Epithelial cell of proximal tubule (primary cell): ENCODE measurements at regions not wholly inside any gene's neighbourhood (a gene's known extent, or its start where the extent isn't known, plus 50 kb on each side); places are given as distances from the start of the nearest gene placed in this dataset.
"Not testable (repeated sequence)": the region's sequence is repeated elsewhere in the genome, so short reads cannot be mapped to it uniquely, and the experiment has no call there.

Experiments used
- DNase-seq: peaks from one replicate; pipeline ENCODE4 v3.0.0-alpha.2; 2011; ENCODE audit warnings: low read depth
- H3K4me3 ChIP-seq: 2 replicates; pipeline ENCODE4 v1.5.1; 2011; ENCODE audit warnings: low read depth, mild to moderate bottlenecking, low read length
- TF ChIP-seq, protein P1 (sequence below): conservative IDR thresholded peaks from 2 replicates; pipeline ENCODE4 v1.5.1; 2012; ENCODE audit warnings: low read depth, mild to moderate bottlenecking, low read length

DNA sequence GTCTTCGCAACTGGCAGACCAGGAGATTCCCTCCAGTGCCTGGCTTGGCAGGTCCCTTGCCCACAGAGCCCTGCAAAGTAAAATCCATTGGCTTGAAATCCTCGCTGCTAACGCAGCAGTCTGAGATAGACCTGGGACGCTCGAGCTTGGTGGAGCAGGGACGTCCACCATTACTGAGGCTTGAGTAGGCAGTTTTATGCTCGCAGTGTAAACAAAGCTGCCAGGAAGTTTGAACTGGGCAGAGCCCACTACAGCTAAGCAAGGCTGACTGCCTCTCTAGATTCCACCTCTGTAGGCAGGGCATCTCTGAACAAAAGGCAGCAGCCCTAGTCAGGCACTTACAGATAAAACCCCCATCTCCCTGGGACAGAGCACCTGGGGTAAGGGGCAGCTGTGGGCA, 205.0 kb upstream of the MME start:
- TF ChIP-seq, protein P1, sequence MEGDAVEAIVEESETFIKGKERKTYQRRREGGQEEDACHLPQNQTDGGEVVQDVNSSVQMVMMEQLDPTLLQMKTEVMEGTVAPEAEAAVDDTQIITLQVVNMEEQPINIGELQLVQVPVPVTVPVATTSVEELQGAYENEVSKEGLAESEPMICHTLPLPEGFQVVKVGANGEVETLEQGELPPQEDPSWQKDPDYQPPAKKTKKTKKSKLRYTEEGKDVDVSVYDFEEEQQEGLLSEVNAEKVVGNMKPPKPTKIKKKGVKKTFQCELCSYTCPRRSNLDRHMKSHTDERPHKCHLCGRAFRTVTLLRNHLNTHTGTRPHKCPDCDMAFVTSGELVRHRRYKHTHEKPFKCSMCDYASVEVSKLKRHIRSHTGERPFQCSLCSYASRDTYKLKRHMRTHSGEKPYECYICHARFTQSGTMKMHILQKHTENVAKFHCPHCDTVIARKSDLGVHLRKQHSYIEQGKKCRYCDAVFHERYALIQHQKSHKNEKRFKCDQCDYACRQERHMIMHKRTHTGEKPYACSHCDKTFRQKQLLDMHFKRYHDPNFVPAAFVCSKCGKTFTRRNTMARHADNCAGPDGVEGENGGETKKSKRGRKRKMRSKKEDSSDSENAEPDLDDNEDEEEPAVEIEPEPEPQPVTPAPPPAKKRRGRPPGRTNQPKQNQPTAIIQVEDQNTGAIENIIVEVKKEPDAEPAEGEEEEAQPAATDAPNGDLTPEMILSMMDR, result no peak
- DNase-seq, result no peak

DNA sequence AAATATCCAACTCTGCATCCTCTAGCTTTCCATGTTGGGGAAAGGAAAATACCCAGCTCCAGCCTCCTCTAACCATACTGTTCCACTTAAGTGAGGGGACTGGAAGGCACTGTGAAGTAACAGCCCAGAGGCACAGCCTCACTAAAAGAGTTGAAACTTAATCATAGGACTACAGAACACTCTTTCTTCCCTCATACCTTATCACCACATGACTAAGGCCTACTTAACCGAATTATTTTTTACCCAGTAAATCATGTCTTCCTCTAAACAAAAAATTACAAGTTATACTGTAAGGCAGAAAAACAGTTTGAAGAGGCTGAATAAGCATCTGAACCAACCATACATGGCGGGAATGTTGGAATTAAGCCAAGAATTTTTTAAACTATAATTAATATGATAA, 207.4 kb upstream of the MME start:
- DNase-seq, result no peak
- no peak overlapping the region for H3K4me3 ChIP-seq
- TF ChIP-seq, protein P1, result no peak

More for the DNA sequence above, 205.0 kb upstream of the MME start:
- H3K4me3 ChIP-seq, result no peak overlapping the region

DNA sequence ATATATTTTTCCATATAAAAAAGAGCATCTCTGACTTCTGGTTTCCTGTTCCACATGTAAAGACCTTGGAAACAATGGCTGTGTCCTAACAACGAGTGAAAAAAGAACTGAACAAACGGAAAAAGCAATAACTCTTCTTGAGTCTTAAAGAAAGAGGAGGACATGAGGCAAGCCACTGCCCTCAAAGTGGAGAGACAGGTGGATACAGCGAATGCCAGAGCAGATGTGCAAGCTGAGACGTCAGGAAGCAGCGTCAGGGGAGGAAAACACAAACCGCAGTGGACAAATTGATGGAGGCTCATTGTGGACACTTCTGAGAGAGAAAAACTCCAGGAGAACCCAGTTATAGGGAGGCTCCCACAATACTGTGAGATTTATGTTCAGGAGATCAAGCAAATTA, 208.0 kb upstream of the MME start:
- no peak for DNase-seq
- H3K4me3 ChIP-seq, result no peak overlapping the region
- TF ChIP-seq, protein P1, result no peak

DNA sequence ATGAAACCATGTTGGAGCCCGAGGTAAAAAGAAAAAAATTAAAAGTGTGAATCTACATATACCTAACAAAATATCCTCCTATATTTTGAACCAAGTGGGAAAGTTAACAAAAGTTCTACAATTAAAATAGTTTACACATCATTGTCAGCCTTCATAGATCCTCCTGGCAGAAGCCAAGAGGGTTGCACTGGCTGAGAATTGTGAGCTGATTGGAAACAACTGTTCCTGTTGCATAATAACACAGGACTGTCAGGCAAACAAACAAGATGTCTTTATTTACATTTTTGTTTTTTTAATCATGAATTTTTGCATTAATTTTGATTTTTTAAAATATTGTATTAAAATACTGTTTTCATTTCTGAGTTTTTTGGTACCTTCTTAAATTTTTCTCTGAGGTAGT, 215.2 kb upstream of the MME start:
- TF ChIP-seq, protein P1, result no peak
- no peak for DNase-seq
- H3K4me3 ChIP-seq, result no peak overlapping the region

DNA sequence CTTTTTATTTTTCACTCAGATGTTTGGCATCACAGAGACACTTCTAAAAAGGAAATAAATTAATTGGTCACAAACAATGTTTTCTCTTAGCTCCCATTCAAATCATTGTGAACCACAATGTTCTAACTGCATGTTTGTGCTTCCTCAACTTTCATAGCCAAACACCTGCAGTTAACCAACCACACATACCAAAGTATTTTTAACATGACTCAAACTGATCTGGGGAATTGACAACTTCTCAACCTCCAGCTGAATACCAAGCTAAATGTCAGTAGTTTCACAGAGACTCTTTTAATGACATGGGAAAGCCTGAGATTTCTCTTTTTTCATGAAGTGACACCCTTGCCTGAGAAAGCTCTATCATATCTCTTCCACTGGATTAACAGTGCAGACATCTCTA, 217.9 kb upstream of the MME start:
- TF ChIP-seq, protein P1, result no peak

DNA sequence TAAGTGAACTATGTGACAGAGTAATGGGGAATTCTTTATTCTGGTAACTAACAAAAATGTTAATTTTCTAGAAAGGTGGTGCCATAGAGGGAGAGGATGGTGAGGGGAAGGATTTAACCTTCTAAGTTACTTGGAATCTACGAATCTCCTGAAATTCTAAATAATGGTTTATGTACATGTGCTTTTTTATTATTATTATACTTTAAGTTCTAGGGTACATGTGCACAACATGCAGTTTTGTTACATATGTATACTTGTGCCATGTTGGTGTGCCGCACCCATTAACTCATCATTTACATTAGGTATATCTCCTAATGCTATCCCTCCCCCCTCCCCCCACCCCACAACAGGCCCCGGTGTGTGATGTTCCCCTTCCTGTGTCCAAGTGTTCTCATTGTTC, 227.1 kb upstream of the MME start:
- not testable (repeated sequence) for DNase-seq, H3K4me3 ChIP-seq

More for the DNA sequence above, 217.9 kb upstream of the MME start:
- no peak for DNase-seq
- H3K4me3 ChIP-seq, result no peak overlapping the region

DNA sequence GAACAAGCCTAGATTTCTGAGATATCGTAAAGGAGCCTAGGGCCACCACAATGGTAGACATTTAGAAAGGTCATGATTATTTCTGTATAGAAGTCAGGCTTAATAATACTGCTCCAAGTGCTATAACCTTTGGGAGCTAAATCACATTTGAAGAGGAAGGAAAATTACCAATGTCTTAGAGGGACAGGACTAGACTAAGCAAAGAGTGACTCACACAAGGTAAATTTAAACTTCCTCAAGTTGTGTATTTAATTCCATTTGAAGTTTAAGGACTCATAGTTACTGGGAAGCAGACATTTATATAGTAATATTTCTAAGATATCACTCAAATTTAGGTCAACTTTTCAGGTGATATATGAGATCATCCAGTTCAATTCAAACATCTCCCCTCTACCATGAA, 227.6 kb upstream of the MME start:
- DNase-seq, result no peak
- no peak overlapping the region for H3K4me3 ChIP-seq
- TF ChIP-seq, protein P1, result no peak

DNA sequence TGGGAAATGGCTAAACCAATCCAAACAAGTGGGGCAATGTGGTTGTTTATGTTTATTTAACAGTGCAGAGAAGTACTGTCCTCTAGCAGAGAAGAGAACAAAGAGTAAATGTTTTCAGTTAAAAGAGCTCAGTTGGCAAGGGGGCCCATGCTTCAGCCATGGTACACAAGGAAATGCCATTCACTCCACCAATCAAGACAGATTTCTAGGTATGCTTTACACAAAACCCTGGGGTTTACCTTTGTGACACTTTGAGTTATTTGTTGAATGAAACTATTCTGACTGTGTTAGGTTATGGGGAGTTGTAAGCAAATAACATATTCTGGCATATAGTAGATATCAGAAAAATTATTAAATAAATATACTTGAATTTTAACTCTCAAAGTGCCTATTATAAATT, 228.5 kb upstream of the MME start:
- TF ChIP-seq, protein P1, result no peak
- no peak overlapping the region for H3K4me3 ChIP-seq
- no peak for DNase-seq
